ENCODE measurements at regions not wholly inside any gene's neighbourhood (a gene's known extent, or its start where the extent isn't known, plus 50 kb on each side); places are given as distances from the start of the nearest gene placed in this dataset.

DNA sequence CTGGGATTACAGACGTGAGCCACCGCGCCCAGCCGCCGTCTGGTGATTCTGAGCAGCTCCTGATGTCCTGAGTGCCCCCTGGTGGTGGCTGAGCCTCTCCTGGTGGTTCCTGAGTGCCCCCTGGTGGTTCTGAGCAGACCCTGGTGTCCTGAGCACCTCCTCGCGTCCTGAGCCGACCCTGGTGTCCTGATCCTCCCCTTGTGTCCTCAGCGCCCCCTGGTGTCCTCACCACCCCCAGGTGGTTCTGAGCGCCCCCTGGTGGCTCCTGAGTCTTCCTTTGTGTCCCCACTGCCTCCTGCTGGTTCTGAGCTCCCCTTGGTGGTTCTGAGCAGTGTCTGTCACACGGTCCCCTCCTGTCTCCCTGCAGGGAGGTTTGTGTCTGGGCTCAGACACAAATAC, 1304.9 kb downstream of the TMEM121 start (continued):
- TF ChIP-seq, protein P1, sequence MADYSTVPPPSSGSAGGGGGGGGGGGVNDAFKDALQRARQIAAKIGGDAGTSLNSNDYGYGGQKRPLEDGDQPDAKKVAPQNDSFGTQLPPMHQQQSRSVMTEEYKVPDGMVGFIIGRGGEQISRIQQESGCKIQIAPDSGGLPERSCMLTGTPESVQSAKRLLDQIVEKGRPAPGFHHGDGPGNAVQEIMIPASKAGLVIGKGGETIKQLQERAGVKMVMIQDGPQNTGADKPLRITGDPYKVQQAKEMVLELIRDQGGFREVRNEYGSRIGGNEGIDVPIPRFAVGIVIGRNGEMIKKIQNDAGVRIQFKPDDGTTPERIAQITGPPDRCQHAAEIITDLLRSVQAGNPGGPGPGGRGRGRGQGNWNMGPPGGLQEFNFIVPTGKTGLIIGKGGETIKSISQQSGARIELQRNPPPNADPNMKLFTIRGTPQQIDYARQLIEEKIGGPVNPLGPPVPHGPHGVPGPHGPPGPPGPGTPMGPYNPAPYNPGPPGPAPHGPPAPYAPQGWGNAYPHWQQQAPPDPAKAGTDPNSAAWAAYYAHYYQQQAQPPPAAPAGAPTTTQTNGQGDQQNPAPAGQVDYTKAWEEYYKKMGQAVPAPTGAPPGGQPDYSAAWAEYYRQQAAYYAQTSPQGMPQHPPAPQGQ (CRISPR knock-in tag; IDR thresholded peaks at IDR 0.05; ENCODE audit: borderline replicate concordance), result no peak
- no peak for TF ChIP-seq IKZF1 (IDR thresholded peaks at IDR 0.05)
- no peak for TF ChIP-seq ZNF207 (IDR thresholded peaks at IDR 0.05; ENCODE audit: borderline replicate concordance)
- TF ChIP-seq ZFP37 (CRISPR knock-in tag; IDR thresholded peaks at IDR 0.05; ENCODE audit: borderline replicate concordance), result no peak
- no peak for TF ChIP-seq ZNF776 (CRISPR knock-in tag; IDR thresholded peaks at IDR 0.05)
- no peak for TF ChIP-seq NFKBIZ (CRISPR knock-in tag; IDR thresholded peaks at IDR 0.05)
- no peak for TF ChIP-seq ZNF772 (CRISPR knock-in tag; IDR thresholded peaks at IDR 0.05)
- peak; percentile 98 for TF ChIP-seq SETDB1 (CRISPR knock-in tag; IDR thresholded peaks at IDR 0.05; ENCODE audit: borderline replicate concordance)
- TF ChIP-seq CHCHD3 (CRISPR knock-in tag; IDR thresholded peaks at IDR 0.05), result no peak
- no peak for TF ChIP-seq ZNF362 (CRISPR knock-in tag; IDR thresholded peaks at IDR 0.05; ENCODE audit: borderline replicate concordance)
- TF ChIP-seq ELF1 (CRISPR knock-in tag; IDR thresholded peaks at IDR 0.05), result no peak
- no peak for TF ChIP-seq ZBTB38 (CRISPR knock-in tag; IDR thresholded peaks at IDR 0.05)
- TF ChIP-seq, protein P2, sequence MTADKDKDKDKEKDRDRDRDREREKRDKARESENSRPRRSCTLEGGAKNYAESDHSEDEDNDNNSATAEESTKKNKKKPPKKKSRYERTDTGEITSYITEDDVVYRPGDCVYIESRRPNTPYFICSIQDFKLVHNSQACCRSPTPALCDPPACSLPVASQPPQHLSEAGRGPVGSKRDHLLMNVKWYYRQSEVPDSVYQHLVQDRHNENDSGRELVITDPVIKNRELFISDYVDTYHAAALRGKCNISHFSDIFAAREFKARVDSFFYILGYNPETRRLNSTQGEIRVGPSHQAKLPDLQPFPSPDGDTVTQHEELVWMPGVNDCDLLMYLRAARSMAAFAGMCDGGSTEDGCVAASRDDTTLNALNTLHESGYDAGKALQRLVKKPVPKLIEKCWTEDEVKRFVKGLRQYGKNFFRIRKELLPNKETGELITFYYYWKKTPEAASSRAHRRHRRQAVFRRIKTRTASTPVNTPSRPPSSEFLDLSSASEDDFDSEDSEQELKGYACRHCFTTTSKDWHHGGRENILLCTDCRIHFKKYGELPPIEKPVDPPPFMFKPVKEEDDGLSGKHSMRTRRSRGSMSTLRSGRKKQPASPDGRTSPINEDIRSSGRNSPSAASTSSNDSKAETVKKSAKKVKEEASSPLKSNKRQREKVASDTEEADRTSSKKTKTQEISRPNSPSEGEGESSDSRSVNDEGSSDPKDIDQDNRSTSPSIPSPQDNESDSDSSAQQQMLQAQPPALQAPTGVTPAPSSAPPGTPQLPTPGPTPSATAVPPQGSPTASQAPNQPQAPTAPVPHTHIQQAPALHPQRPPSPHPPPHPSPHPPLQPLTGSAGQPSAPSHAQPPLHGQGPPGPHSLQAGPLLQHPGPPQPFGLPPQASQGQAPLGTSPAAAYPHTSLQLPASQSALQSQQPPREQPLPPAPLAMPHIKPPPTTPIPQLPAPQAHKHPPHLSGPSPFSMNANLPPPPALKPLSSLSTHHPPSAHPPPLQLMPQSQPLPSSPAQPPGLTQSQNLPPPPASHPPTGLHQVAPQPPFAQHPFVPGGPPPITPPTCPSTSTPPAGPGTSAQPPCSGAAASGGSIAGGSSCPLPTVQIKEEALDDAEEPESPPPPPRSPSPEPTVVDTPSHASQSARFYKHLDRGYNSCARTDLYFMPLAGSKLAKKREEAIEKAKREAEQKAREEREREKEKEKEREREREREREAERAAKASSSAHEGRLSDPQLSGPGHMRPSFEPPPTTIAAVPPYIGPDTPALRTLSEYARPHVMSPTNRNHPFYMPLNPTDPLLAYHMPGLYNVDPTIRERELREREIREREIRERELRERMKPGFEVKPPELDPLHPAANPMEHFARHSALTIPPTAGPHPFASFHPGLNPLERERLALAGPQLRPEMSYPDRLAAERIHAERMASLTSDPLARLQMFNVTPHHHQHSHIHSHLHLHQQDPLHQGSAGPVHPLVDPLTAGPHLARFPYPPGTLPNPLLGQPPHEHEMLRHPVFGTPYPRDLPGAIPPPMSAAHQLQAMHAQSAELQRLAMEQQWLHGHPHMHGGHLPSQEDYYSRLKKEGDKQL (CRISPR knock-in tag; IDR thresholded peaks at IDR 0.05; ENCODE audit: low read depth), result no peak
- TF ChIP-seq GPBP1L1 (CRISPR knock-in tag; IDR thresholded peaks at IDR 0.05), result no peak
- TF ChIP-seq PRPF4 (IDR thresholded peaks at IDR 0.05; ENCODE audit: low read depth, low read length, poor library complexity, severe bottlenecking), result peak; percentile 58
- no peak for TF ChIP-seq RBFOX2 (IDR thresholded peaks at IDR 0.05; ENCODE audit: low read depth, low read length)
- no peak for TF ChIP-seq EED (CRISPR knock-in tag; IDR thresholded peaks at IDR 0.05)
- TF ChIP-seq SCMH1 (CRISPR knock-in tag; IDR thresholded peaks at IDR 0.05; ENCODE audit: borderline replicate concordance), result no peak
- TF ChIP-seq ZNF713 (CRISPR knock-in tag; IDR thresholded peaks at IDR 0.05), result no peak
- TF ChIP-seq E2F1 (CRISPR knock-in tag; IDR thresholded peaks at IDR 0.05), result no peak
- TF ChIP-seq MIXL1 (CRISPR knock-in tag; IDR thresholded peaks at IDR 0.05), result no peak

All from HepG2 (cell line).